NCI-H2081 (cell line): ENCODE measurements at regions not wholly inside any gene's neighbourhood (a gene's known extent, or its start where the extent isn't known, plus 50 kb on each side); places are given as distances from the start of the nearest gene placed in this dataset.

Experiments used
- DNase-seq, 2 experiments: peaks; one replicate each; lab custom pipeline; 2025; lab: John Stamatoyannopoulos, UW

DNA sequence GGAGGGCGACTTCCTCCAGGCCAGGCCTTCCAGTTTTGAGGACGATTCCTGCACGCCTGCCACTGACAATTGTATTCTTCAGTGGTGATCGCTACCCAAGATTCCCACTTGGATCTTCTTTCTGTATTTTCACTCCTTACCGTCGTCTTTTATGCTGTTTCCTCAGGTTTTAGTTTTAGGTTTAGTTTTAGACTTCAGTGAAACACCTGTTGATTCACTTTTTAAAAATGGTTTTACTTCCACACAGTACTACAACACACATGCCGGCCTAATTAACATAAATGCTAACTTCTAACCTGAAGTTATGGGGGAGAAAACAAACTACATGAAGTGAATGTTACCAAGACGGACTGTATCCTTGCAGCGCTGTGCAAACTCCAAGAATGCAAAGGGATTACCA is 530.6 kb upstream of the MGMT start:
- no peak for DNase-seq

DNA sequence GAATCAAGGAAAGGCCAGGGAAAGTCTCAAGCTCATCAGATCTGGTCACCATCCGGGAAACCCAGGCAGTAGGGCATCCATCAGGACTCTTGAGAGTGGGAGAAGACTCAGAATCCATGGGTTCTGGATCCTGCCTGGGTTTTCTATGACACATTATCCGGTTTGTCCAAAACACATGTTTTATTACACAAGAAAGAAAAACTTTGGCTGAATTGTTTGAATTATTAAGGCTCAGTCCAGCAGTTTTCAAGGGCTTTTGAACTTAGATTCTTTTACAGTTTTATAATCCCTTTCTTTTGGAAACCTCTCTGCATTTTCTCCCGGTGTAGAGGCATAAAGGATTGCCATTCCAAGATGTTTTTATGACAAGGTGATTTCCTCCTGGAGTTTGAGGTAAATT is 528.5 kb upstream of the MGMT start:
- no peak for DNase-seq

DNA sequence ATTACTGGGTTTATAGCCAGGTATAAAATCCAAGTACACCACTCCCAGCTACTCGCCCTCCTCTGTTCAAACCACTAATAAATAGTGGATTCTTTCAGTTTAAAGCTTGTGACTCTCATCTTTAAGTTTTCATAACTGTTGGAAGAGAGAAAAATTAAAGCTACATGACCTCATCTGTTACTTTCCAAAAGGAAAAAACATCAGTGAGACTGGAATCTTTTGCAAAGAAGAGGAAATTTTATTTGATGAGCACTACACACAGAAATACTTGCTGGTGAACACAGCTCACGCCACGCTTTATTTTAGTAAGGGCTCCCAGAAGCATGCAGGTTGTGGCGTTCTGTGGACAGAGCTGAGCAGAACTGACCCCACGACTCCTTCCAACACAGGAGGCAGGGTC is 527.0 kb upstream of the MGMT start:
- DNase-seq: no peak

DNA sequence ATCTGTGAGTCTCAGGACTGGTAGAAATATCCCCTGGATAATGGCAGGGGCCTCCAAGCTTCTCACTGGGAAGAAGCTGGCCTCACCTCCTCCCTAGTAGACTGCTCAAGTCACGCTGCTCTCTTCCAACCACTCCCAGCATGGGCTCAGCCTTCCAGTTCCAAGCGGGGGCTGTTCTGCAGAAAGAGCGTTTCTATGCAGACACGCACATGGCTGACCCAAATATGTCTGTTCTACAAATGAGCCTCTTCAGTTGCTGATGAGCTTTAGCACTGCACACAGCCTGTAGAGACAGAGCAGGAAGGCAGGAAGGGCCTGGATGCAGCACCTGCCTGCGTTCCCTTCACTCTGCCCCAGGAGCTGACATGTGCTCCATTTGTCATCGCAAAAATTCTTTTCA is 523.9 kb upstream of the MGMT start:
- no peak for DNase-seq

DNA sequence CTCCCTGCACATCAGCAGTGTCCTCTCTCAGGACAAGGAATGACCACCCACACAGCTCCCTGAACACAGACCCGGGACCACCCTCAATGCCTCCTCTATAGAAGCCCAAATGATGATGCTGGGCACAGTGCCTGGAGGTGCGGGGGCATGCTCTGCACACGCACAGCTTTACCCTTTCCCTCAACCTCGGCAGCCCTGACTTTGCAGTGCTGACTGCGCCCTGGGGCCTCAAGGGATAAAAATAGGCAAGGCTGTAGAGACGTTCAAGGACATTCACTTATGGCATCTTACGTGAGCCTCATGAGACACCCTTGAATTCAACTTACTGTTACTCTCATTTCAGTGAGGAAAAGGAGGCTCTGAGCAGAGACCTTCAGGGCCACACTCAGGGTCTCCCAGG is 521.6 kb upstream of the MGMT start:
- no peak for DNase-seq

DNA sequence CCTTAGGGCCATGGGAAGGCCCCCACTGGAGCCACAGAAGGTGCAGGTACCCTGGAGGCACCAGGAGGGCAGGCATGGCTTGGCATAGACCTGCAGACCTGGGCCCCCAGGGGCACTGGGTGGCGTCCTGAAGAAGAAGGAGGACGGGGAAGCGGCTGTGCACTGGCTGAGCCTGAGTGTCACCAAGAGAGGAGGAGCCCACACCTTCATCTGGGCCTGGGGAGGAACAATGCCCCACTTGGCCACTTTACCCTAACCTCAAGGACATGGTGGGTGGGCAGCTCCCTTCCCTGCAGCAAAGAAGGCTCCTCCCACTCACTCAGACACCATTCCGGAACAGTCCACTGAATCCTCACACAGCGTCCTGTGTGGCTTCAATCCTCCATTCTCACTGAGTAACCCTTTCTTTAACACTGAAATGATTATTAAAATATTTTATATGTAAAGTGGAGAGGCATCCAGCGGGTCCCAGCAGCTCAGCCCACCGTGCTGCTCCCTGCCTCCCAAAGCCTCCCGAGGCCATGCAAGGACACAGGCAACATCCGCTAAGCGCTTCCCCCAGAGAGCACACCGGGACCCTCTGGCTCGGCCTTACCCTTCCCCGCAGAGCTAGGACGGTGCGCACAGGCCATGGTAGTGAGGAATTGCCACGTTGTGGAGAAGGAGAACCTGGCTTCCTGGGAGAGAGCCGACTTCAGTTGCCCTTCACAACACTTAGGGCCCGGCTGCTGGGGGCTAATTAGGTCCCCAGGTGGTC is 516.7 kb upstream of the MGMT start:
- no peak for DNase-seq

DNA sequence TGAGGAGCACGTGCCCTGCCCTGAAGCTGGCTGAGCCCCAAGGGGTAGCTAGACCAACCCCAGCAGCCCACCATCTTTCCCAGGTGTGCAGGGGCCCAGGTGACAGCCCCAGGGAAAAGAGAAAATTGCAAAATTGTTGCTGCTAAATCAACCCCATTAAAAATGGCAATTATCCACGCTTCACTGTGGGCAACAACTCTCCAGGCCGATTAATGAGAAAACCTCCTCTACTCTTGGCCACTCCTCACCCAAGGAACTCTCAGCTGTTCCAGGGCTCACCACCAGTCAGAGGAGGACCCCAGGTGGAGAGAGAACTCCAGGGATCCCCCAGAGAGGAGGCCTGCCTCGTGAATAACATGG is 516.1 kb upstream of the MGMT start:
- no peak for DNase-seq

DNA sequence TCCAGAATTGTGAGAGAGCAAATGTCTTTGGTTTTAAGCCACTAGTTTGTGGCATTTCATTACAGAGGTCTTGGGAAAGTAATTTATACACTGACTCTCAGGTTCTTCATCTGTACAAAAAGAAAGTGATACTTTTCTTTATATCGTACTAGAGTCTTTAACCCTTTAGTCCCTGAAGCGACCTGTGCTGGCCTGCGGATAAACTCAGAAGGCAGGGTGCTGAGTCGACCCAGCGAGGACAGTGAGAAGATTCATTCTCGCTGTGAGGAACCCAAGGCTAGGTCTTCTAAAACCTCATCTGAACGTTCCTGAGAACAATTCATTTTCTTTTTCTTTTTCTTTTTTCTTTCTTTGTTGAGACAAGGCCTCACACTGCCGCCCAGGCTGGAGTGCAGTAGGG is 514.2 kb upstream of the MGMT start:
- DNase-seq: no peak

DNA sequence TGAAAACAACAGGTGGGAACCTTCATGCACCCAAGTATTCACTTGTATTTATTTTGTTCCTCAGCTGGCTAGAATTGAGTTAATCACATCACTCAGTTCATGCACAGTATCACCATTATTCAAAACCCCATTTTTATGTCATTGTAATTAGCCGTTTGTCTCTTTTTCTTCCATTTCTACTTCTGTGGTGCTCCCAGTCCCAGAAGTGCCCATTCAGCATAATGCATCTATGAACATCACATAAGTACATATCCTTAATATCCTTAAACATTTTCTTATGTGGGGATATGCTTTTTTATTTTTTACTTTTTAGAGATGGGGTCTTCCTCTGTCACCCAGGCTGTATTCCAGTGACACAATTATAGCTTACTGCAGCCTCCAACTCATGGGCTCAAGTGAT is 510.9 kb upstream of the MGMT start:
- DNase-seq: no peak

DNA sequence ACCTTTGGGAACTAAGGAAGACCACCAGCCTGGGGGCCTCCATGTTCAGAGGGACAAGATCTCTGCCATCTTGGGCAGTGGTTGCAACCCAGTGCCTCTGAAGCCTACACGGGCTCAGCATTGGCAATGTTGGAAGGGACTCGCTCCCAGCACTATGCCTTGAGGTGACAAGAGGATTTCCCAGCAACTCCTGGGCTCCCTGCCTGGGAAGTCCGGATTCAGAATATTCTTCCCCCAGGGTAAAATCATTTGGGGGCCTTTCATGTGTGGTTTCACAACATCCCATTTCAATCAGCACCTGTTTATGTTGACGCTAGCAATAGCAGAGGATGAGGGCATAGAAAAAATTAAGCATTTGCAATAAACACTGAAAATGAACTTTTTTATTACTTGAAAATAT is 509.8 kb upstream of the MGMT start:
- no peak for DNase-seq

DNA sequence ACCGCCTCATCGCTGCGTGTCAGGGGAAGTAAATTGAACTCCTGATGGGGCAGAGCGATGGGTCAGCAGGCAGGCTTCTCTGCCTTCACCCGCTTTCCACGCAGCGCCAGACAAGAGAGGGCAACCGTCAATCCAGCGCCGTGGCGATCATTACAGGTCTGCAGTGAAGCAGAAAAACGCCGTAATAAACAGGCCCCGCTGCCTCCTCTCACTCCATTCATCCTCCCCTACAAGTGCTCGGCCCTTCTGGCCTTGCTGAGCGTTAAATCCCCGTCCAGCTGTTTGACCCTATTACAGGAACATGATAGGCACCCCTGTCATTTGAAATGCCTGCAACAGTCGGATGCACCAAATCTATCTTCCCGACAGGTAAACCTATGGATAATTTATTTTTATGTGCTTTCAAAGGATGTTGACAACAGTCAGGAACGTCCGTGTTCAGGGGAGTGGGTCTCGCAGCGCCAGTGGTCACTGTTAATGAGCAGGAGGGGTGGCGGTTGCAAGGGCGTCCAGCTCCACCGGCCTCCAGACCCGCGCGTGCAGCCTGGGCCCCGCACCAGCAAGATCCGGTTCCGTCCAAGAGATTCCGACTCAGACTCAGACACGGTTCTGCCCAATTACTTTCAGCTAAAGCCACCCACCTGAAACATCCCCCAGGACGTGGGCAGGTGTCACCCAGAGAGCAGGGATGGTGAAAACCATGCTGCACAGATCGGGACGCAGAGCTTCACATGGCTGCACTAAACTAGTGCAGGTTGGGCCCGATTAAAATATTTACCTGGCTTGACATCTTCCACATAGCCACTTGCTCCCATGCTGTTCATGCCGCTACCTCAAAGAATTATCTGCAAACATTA is 508.0 kb upstream of the MGMT start:
- DNase-seq: no peak

DNA sequence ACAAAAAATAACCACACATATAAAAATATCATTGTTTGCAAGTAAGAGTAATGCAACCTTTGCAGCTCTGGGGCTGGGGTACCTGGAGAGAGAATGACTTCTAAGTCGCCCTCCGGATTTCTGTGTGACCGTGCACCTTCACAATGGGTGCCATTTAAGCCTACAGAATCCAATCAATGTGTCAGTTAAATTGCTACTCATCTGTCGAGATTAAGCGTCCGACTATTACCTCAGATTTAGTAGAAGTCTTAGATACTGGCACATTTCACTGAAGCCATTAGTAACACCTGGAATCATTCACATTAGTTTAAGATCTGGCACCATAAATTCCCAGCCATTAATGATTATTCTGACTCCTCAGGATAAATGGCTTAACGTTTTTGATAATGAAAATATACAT is 507.3 kb upstream of the MGMT start:
- no peak for DNase-seq

DNA sequence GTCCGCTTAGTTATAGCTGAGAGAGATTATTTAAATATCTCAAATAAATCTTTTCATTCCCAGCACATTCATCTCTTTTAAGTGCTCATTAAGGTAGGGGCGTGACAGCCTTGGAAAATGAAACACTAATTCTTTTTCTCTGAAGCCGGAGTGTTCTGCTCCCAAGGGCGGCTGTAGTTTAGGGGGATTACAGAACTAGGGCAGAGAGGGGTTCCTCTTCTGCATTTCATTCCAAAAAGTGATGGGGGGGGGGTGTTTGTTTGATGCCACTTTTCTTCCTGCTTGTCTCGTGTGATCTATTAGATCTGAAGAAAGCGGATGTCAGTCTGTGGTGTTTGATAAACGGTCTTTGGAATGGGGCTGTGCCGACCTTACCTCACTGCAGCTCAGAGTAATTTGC is 506.5 kb upstream of the MGMT start:
- no peak for DNase-seq

DNA sequence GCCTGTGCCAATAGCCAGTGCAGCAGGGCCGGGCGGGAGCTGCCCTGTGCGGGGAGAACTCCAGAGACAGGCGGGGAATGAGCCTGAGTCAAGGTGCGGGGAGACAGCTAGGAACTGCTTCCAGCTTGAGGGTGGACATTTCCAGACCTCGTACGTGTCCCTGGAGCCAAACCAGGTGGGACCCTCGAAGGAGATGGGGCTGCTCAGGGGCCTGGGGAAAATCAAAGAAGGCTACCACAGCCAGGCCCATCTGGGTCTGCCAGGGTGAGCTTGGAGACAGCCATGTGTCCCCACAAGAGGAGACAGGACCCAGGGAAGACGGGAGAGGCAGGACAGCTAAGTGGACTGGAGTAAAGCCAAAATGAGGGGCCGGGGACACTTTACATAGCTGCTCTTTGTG is 504.9 kb upstream of the MGMT start:
- no peak for DNase-seq

DNA sequence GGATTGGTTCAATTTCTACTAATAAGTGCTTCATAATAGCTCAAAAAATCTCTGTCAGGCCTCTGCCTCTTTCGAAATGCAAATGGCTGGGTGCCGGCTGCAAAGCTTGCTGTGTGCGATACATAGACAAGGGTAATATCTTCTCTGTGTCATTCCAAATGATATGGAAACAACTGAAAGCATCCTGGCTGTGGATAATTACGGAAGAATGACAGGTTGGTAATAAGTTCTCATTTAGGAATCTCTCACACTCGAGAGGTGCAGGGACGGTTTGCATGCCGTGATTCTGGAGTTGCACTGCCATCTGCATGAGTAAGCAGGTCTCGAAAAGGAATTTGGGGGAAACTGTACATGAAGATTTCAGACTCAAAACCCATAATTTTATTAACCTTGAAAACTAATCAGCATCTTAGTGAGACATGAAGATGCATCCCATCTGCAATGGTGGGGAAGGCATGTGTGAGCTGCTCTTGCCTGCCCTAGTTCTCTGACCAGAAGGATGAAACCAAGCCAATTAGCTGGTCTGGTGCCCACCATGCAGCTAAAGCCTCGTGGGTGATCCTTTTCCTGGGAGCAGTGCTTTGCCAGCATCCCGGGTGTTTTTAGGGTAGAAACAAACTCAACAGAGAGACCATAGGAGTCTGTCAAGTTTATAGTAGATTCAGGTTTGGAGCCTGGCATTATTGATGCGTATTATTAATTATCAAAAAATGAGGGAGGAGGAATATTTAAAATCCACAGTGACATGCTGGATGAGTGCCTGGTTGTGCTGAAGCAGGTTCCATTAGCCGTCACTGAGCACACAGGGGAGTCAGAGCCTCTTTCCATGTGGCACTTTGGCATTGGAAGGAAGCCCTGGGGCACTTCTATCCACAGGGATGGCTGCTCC is 503.6 kb upstream of the MGMT start:
- DNase-seq: no peak

DNA sequence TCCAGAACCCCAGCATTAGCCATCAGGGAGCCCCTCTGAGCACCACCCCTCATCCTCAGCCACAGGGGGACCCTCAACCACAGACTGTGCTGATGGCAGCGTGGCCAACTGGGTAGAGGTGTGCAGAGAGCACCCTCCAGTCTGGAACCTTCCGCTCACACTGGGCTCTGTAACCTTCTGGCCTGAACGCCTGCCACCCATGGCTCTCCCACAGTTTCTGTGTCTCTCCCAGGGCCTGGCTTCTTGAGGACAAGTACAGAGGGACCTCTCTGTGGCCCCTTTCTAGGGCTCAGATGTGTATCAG is 503.0 kb upstream of the MGMT start:
- DNase-seq: no peak

DNA sequence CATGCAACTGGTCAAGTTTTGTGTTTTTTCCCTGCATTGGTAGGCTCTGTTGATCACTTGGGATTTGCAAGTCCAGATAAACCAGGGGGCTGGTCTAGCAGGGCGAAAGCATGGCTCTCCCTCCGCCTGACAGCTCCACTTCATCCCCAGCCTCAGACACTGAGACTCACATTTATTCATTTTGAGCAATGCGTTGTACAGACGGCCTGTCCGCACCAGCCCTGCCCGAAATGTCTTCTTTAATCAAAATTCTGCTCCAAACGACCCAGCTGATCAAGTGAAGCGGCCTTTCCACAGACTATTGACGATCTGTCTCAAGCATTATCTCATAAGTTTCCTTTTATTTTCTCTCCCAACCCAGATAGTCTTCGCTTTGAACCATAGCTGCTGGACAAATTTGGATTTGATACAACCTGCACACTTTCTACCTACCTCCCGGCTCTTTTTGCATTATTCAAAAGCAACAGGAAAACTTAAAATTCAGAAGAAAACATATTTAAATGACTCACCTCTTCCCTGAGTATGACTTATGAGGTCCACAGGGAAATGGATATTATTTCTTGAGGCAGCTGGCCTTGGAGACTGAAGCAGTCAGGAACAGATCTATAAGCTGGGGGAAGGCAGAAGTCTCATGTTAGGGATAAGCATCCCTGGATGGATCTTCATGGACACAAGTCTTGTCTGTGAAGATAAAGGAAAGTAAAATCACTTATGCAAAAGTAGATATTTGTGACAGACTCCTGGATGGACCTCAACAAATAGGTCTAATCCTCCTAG is 498.9 kb upstream of the MGMT start:
- DNase-seq: no peak

DNA sequence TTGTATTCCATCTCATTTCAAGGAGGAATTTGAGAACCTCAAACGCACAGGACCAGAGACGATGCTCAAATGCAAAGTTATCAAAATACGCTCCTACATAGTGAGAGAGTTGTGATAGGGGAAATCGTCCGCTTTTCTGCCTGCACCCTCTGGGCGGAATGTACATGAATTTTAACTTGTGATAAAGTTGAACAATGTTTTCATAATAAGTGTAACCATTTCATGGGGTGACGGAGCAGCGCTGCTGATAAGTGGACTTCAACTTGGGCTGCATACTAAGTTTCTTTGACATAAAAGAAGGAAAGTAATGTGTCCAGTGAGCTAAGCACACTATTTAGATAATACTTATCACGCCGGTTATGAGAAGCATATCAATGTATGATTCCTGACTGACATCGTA is 497.5 kb upstream of the MGMT start:
- no peak for DNase-seq

DNA sequence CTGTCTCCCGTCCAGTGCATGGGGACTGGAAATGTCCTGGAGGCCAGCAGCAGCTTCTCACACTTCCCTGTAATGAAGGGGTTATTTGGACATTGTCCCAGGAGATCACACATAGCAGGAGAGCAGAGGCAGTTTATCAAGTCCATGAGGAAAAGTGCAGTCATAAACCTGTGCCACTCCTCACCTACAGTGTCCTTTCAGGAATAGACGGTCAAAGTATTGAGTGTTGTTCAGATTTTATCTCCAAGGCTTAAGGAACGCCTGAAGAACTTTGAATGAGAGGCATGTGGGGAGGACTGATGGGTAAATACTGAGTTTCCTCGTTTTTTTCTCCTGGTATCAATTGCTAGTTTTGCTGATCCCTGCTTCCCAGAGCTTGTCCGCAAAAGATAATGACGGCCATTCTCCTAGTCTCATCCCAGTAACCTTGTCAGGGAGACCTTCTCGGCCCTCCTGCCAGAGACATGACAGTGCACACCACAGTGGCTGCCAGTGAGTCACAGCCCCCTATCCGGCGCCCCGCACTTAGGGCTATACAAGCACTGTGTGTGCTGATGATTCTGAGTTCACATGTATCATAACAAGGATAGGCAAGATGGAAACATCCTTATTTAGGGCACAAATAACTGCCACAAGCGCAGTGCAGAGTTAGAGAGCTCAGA is 495.5 kb upstream of the MGMT start:
- DNase-seq: no peak

DNA sequence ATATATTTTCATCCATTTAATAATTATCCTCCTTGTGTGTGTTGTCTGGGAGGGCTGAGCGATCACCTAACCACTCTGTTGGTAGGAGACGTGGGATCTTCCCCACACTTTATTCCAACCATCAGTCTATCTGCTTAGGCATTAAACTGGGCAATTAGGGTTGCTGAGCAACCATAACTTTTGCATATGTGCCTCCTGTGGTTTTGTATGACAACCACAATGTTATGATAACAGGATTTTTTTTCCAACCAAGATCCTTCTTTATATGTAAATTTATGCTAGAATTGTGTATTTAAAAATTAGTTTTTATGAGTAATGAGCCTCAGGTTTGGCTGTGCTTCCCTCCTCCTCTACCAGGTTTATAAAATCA is 495.0 kb upstream of the MGMT start:
- DNase-seq: no peak

DNA sequence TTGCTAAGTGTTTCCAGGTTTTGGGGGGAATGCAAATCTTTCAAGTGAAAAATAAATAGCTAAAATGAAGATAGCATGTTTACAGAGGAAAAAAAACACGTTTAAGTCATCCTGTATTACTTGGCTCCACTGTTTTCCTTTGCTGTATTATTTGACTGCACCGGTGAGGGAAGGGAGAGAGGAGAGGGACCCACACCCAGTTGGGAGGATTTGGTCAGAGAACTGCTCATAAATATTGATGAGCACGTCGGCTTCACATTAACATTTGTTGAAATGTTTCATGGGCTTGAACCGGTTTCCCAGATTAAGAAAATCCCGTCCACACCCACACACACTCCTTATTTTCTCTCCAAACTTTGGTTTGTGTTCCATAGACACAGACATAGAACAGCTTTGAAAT is 493.8 kb upstream of the MGMT start:
- no peak for DNase-seq

DNA sequence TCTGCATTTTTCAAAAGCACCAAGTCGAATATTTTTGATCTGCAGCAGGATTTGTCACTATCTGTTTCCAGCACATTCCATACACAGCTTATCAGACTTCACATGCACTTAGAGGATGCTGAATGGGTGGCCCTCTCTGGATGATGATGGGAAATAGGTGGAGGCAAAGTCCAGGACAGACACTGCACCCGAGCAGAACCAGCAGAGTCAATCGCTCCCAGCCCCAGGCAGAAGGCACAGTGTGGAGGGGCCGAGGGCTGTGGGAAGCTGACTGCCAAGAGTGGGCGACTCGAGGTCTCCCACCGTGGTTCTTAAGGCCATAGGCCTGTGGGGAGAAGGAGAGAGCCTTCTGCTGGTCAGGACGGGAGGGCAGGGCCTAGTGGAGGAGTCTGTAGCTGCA is 490.2 kb upstream of the MGMT start:
- no peak for DNase-seq
